HG02973 (cell line): ENCODE measurements at regions not wholly inside any gene's neighbourhood (a gene's known extent, or its start where the extent isn't known, plus 50 kb on each side); places are given as distances from the start of the nearest gene placed in this dataset.

Experiments used
- ATAC-seq: cut with Tn5 transposase; IDR thresholded peaks from one replicate; pipeline ENCODE4 v1.9.1; 2021; ENCODE audit warnings: moderate library complexity; ENCODE audit not compliant: unreplicated experiment

GRCh38 chr5:175805256-175806011, 65.9 kb upstream of the CPLX2 start:
- no peak for ATAC-seq

- ATAC-seq, result no peak
These were observed 62.7 kb upstream of the CPLX2 start for GRCh38 chr5:175808711-175809110.

DNA sequence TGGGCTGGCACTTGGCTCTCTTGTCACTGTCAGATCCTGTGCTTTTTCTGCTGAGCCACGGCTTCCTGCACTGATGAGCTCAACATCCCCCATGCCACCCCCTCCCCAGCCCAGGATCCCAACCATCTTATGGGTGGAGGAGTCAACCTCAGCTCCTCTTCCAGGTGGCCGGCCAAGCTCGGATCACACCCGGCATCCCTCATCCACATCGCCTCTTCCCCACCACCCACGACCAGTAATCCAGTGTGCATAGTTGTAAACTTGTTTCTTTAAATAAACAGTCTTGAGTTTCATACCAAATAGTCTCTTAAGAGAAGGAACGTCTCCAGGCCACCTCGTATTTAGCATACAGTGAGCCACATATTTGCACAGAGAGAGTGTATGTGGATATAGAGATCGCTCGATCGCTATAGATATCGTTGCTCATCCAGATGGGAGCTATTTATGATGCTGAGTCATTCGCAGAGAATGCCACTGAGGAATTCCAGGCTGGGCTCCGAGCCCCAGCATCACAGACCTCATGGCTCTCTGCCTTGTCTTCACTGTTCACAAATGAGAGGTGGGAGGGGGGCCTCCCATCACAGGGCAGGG, 61.8 kb upstream of the CPLX2 start:
- ATAC-seq, result no peak

GRCh38 chr5:175810457-175810856, 60.9 kb upstream of the CPLX2 start:
- no peak for ATAC-seq

DNA sequence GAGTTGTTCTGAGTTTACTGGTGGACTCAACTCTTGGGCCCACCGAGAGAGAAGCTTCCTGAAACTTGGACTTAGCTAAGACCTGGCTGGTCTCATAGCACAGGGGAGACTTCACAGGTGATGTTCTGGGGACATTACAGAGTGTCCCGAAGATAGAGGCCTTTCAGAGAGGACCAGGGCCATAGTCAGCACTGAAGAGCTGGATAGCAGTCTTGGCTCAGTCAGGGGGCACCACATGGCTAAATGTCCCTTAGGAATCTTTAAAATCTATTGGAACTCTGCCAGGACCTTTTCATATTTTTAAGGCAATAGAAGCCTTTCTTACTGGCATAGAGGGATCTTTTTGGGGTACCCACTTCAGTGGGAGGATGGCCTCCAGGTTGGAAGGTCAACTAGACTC, 59.8 kb upstream of the CPLX2 start:
- ATAC-seq, result no peak

DNA sequence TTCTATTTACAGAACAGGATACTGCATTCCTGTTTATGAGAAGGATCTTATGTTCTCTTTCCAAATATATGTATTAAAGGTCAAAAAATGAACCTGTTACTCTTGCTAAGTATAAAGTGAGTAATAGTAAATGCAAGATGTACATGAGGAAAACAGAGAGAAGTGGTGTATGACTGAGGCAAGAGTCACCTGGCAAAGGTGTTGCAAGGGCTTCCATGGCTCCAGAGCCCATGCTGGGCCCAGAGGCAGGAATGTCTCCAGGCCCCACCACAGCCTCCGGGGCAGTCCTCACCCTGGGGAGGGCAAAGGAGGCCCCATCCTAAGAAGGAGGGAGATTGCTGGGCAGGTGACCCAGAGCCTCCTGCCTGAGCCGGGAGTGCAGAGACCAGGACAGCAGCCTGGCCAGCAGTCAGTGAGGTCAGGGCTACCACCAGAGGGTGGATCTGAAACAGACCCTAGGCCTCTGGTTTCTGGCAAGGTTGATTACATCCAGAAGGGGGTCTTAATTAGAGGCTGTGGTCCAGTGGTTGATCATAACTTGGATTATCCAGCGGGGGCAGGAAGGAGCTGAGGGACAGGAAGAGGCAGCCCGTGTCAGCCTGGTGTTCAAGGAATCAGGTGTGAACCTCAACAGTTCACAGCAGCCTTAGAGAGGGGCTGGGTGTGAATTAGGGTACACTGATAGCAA, 57.3 kb upstream of the CPLX2 start:
- no peak for ATAC-seq

DNA sequence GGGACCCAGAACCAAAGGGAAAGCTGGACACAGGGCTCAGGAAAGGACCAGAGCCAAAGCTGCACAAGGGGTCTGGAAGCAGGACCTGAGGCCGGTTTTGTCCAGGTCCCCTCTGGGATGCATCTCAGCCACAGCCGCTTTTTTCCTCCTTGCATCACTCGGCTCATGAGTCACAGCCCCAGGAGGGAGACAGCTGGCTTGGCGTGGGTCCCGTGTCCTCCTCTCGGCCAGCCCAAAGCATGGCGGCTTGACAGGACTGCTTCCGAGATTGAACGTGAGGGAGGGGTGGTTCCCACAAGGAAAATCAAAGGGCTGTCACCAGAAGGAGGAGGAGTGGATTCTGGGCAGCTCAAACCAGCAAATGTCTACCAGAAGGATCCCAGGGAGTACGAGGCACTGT, 56.7 kb upstream of the CPLX2 start:
- ATAC-seq, result no peak

DNA sequence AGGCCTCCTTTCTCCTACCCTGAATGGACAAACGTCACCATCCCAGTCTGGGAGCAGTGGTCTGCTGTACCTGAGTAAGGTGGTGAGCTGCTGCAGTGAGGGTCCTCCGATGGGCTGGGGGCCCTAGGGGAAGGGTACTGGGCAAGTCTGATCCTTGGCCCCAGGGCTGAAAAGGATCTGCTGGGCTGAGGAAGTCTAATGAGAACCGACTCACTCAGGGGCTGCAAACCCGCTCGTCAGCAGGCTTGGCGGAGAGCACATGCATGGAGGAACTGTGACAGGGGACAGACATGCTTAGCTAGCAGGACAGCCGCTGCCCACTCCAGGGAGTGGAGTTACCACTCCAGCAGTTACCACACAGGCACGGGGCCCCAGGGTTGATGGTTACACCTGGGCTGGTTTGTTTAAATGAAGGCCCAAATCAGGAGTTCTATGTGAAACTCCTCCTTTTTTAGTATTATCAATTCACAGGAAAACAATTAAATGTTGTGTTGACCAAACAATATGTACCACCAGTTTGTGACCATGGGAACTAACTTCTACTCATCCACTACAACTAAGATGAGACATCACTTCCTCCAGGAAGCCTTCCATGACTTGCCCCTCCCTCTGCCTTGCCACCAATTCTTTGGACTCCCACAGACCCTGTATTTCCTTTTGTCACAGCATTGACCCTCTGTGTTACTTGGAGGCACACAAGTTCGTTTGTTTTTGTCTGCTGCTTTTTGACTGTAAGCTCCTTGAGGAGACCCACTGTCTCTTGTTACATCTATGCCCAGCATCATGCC, 56.1 kb upstream of the CPLX2 start:
- no peak for ATAC-seq

DNA sequence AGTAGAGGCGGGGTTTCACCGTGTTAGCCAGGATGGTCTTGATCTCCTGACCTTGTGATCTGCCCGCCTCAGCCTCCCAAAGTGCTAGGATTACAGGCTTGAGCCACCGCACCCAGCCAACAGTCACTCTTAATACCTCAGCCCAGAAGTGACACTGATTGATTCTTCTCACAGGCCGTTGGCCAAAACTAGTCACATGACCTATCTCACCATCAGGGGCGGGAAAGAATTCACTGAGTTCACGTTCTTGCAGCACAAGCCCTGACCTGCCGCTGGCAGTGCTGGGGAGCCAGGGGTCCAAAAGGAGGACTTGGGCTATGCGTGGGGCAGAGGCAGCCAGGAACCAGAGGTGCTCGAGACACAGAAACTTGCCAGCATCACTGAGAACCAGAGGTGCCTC, 55.0 kb upstream of the CPLX2 start:
- ATAC-seq, result no peak

- no peak for ATAC-seq
These were observed 52.3 kb upstream of the CPLX2 start for GRCh38 chr5:175819090-175819425.

DNA sequence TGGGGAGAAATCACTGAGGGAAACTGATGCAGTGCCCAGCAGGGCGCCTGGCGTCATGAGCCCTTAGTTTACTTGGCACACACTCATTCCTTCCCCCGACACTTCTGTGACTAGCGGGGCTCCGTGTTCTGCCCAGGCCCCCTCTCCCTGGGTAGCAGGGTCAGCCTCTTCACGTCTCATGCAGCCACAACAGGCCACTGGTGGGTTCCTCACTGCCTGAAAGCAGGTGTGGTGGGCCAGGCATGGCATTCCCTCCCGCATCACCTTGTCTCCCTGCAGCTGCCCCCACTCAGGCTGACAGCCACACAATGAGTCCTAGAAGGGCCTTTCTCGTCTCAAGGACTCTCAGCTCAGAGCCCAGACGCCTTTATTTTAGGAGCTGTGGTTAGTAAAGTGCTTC, 51.1 kb upstream of the CPLX2 start:
- ATAC-seq, result no peak
